A673 (cell line): ENCODE measurements at regions not wholly inside any gene's neighbourhood (a gene's known extent, or its start where the extent isn't known, plus 50 kb on each side); places are given as distances from the start of the nearest gene placed in this dataset.

Experiments used
- BruUV-seq: library from RNA; stranded (reverse); fragments of 400-500 nt; replicated peaks from 2 replicates; lab custom pipeline; 2021; lab: Mats Ljungman, UMichigan
- CTCF ChIA-PET: fragments of 300-600 bp; sonication (Branson Sonifier 250); formaldehyde crosslinking; loops from one replicate; lab custom pipeline; 2022; ENCODE audit warnings: antibody characterized with exemption; lab: Charles Lee
- POLR2A ChIA-PET: fragments of 300-600 bp; sonication (Branson Sonifier 250); formaldehyde crosslinking; loops from one replicate; lab custom pipeline; 2022; ENCODE audit warnings: antibody characterized with exemption; ENCODE audit not compliant: low non-redundant PET; lab: Charles Lee
- DNase-seq: peaks from one replicate; pipeline ENCODE4 v3.0.0-alpha.2; 2015; ENCODE audit warnings: low spot score
- H3K27ac ChIP-seq: fragments of 200-600 bp; sonication (generic); 2 replicates; pipeline ENCODE4 v1.5.1; 2016; ENCODE audit warnings: mixed run types, low read depth, mild to moderate bottlenecking, mixed read lengths, antibody characterized with exemption, low read length; ENCODE audit not compliant: poor library complexity, severe bottlenecking
- H3K27me3 ChIP-seq: fragments of 200-600 bp; sonication (generic); replicated peaks from 2 replicates; pipeline ENCODE4 v1.6.1; 2017; ENCODE audit warnings: mixed run types, low read depth, mild to moderate bottlenecking, mixed read lengths, antibody characterized with exemption, low read length; ENCODE audit not compliant: insufficient read depth, poor library complexity
- H3K36me3 ChIP-seq: fragments of 200-600 bp; sonication (generic); 2 replicates; pipeline ENCODE4 v1.6.1; 2016; ENCODE audit warnings: mixed run types, mild to moderate bottlenecking, mixed read lengths, antibody characterized with exemption, low read length; ENCODE audit not compliant: insufficient read depth, poor library complexity, severe bottlenecking
- H3K4me1 ChIP-seq: fragments of 200-600 bp; sonication (generic); 2 replicates; pipeline ENCODE4 v1.6.1; 2017; ENCODE audit warnings: mixed run types, mild to moderate bottlenecking, mixed read lengths, antibody characterized with exemption, low read length; ENCODE audit not compliant: insufficient read depth, poor library complexity, severe bottlenecking
- H3K4me3 ChIP-seq: fragments of 200-600 bp; sonication (generic); 2 replicates; pipeline ENCODE4 v1.5.1; 2016; ENCODE audit warnings: low read depth, mixed run types, mild to moderate bottlenecking, mixed read lengths, low read length; ENCODE audit not compliant: poor library complexity, severe bottlenecking
- H3K9me3 ChIP-seq: fragments of 200-600 bp; sonication (generic); 2 replicates; pipeline ENCODE4 v1.6.1; 2016; ENCODE audit warnings: mixed run types, low read depth, mild to moderate bottlenecking, mixed read lengths, antibody characterized with exemption, low read length; ENCODE audit not compliant: poor library complexity, severe bottlenecking
- EZH2 ChIP-seq: fragments of 200-600 bp; sonication (generic); IDR thresholded peaks from 2 replicates; pipeline ENCODE4 v1.6.1; 2017; ENCODE audit warnings: borderline replicate concordance, low read depth, mild to moderate bottlenecking, mixed read lengths, antibody characterized with exemption, low read length; ENCODE audit not compliant: poor library complexity, severe bottlenecking
- intact Hi-C: fragments of 100-400 bp; cut with micrococcal nuclease; formaldehyde crosslinking; loops from one replicate; pipeline ENCODE4 v1.10.0; 2022; ENCODE audit not compliant: unreplicated experiment
- TF ChIP-seq, protein P1 (sequence below): fragments of 300-800, 200-600 bp; sonication (generic); conservative IDR thresholded peaks from 2 replicates; pipeline ENCODE4 v1.5.1; 2017; ENCODE audit warnings: low read depth, mild to moderate bottlenecking, antibody characterized with exemption, low read length, moderate library complexity, mixed read lengths

DNA sequence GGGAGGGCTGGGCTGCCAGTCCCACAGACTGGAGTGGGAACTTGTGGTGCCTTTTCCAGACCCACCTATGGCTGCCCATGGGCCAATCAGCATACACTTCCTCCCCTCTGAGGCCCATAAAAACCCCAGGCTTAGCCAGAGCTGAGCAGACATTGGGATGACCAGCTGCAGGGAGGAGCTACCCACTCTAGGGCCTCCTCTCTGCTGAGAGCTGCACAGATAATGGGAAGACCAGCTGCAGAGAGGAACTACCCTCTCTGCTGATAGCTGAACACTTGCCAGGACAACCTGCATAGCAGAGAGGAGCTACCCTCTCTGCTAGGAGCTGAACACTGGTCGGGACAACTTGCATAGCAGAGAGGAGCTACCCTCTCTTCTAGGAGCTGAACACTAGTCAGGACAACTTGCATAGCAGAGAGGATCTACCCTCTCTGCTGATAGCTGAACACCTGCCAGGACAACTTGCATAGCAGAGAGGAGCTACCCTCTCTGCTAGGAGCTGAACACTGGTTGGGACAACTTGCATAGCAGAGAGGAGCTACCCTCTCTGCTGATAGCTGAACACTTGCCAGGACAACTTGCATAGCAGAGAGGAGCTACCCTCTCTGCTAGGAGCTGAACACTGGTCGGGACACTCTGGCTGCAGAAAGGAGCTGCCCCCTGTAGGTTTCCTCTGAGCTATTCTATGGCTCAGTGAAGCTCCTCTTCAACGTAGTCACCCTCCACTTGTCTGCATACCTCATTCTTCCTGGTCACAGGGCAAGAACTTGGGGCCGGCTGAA lies 88.3 kb upstream of the CACUL1 start:
- no peak overlapping the region for H3K27ac ChIP-seq
- TF ChIP-seq, protein P1, sequence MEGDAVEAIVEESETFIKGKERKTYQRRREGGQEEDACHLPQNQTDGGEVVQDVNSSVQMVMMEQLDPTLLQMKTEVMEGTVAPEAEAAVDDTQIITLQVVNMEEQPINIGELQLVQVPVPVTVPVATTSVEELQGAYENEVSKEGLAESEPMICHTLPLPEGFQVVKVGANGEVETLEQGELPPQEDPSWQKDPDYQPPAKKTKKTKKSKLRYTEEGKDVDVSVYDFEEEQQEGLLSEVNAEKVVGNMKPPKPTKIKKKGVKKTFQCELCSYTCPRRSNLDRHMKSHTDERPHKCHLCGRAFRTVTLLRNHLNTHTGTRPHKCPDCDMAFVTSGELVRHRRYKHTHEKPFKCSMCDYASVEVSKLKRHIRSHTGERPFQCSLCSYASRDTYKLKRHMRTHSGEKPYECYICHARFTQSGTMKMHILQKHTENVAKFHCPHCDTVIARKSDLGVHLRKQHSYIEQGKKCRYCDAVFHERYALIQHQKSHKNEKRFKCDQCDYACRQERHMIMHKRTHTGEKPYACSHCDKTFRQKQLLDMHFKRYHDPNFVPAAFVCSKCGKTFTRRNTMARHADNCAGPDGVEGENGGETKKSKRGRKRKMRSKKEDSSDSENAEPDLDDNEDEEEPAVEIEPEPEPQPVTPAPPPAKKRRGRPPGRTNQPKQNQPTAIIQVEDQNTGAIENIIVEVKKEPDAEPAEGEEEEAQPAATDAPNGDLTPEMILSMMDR = no peak
- no peak for TF ChIP-seq EZH2
- no peaks in the 10 kb centered on the region for H3K4me1 ChIP-seq
- H3K27me3 ChIP-seq = peaks cover 1% of the 10 kb centered on the region
- CTCF ChIA-PET = no interaction called here
- H3K4me3 ChIP-seq = no peak overlapping the region
- BruUV-seq = no TSS peak
- intact Hi-C loops = no loop called here
- H3K9me3 ChIP-seq = no peaks in the 10 kb centered on the region
- H3K36me3 ChIP-seq = no peaks in the 10 kb centered on the region
- POLR2A ChIA-PET = no interaction called here
- DNase-seq = no peak

DNA sequence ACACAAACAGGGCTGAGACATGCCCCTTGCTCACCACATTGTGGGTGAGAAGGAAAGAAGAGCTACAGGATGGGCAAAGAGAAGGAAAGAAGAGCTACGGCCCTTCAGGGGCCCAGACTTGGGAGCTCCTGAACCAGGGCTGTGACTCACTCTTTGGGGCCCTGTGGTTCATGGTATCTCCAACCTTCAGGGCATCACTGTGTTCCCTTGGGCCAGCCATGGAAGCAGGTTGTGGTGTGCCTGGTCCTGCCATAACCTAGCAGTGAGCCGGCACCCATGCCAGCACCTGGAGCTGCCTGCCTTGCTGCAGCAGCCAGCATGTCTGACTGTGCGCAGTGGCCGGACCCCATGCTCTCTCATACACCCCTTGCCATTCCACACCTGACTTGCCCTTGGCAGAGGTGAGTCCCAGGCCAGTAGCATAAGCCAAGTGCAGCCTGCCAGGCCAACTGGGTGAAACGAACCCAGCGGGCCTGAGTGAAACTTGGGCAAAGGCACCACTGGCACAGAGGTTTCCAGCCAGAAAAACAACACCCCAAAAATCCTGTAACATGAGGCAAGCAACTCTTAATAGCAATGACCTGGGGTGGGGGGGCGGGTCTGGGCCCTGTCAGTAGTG lies 89.0 kb upstream of the CACUL1 start:
- Histone ChIP-seq H3K4me3 (no peak overlapping the region), H3K4me1 (no peaks in the 10 kb centered on the region), H3K27me3 (peaks cover 6% of the 10 kb centered on the region), H3K36me3 (no peaks in the 10 kb centered on the region), H3K9me3 (no peaks in the 10 kb centered on the region), H3K27ac (no peak overlapping the region)
- no peak for DNase-seq
- intact Hi-C loops = no loop called here
- no peak for TF ChIP-seq EZH2
- TF ChIP-seq, protein P1 = no peak
- ChIA-PET POLR2A (no interaction called here), CTCF (no interaction called here)
- no TSS peak for BruUV-seq

DNA sequence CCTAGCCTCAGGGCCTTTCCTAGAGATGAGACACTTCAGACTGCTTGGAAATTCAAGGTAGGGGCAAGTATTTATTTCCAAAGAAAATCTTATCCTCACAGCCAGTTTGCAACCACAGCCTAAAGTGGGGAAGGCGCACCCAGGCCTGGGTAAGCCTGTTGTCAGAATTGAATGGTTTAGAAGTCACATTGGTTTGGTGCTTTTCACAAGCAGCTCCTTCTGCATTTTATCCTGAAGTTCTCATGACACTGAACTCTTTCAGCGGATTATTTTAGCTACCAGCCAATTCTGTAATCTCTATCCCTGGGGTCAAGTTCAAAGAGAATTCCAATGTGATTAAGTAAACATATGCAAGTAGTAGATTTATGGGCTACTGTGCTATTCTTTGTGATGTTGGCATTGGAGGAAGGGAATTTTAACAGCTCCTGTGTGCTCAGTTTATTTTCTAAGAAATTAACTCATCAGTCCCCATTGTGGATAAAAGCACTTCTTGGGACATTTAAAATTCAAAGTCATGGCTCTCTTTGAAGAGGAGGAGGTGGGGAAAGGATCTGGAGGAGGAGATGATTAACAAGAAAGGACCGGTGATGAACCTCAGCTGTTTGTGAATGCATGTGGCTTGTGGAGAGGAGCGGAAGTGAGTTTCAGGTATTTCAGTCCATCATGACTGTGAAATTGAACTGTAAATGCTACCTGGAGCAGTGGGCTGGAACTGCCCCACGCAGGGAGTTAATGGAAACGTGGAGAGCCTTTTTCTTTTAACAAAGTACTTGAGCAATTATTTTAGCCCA lies 90.2 kb upstream of the CACUL1 start:
- ChIA-PET CTCF (no interaction called here), POLR2A (no interaction called here)
- Histone ChIP-seq H3K27ac (no peak overlapping the region), H3K9me3 (no peaks in the 10 kb centered on the region), H3K27me3 (peaks cover 6% of the 10 kb centered on the region), H3K4me3 (no peak overlapping the region), H3K36me3 (no peaks in the 10 kb centered on the region), H3K4me1 (no peaks in the 10 kb centered on the region)
- no TSS peak for BruUV-seq
- TF ChIP-seq, protein P1 = no peak
- TF ChIP-seq EZH2 = no peak
- DNase-seq = no peak
- intact Hi-C loops = no loop called here
